Small intestine (tissue), 7 donors: ENCODE measurements at regions not wholly inside any gene's neighbourhood (a gene's known extent, or its start where the extent isn't known, plus 50 kb on each side); places are given as distances from the start of the nearest gene placed in this dataset.

ENCODE experiments used
- DNase-seq, 2 donors: peaks; one replicate each; pipeline versions ENCODE4 v3.0.0 to v3.0.0-alpha.2; 2013
- FAIRE-seq: peaks from 2 replicates; lab custom pipeline; 2012; peaks lifted over from hg19 to GRCh38; lab: Jason Lieb, UNC
- H3K27ac ChIP-seq, 3 donors: one replicate each; pipeline ENCODE4 v1.5.1; 2013; ENCODE audit warnings: low read length in 2 of 3, mild to moderate bottlenecking in 2 of 3, control low read depth in 1 of 3, inconsistent platforms in 1 of 3, low read depth in 1 of 3, moderate library complexity in 1 of 3
- H3K27me3 ChIP-seq, 3 donors: one replicate each; pipeline ENCODE4 v1.6.1; 2013; ENCODE audit warnings: low read length in 3 of 3, inconsistent platforms in 1 of 3; ENCODE audit not compliant: control insufficient read depth in 3 of 3, insufficient read depth in 3 of 3
- H3K36me3 ChIP-seq, 3 donors: one replicate each; pipeline ENCODE4 v1.6.1; 2013; ENCODE audit warnings: low read length in 3 of 3, inconsistent platforms in 1 of 3, low read depth in 1 of 3, mild to moderate bottlenecking in 1 of 3, moderate library complexity in 1 of 3; ENCODE audit not compliant: control insufficient read depth in 3 of 3, insufficient read depth in 2 of 3
- H3K4me1 ChIP-seq, 3 donors: one replicate each; pipeline ENCODE4 v1.6.1; 2013; ENCODE audit warnings: low read length in 2 of 3, inconsistent platforms in 1 of 3, low read depth in 1 of 3, mild to moderate bottlenecking in 1 of 3, moderate library complexity in 1 of 3; ENCODE audit not compliant: control insufficient read depth in 3 of 3, insufficient read depth in 2 of 3
- H3K4me3 ChIP-seq, 3 donors: one replicate each; pipeline ENCODE4 v1.5.1; 2013; ENCODE audit warnings: low read length in 3 of 3, control low read depth in 1 of 3, inconsistent platforms in 1 of 3, low read depth in 1 of 3, mild to moderate bottlenecking in 1 of 3, moderate library complexity in 1 of 3
- H3K9me3 ChIP-seq, 2 donors: one replicate each; pipeline ENCODE4 v1.6.1; 2013; ENCODE audit warnings: low read depth in 1 of 2, low read length in 1 of 2; ENCODE audit not compliant: control insufficient read depth in 2 of 2, insufficient read depth in 1 of 2
- WGBS, 3 donors: extraction: QIAGEN DNeasy Blood & Tissue Kit; methylation state at CpG; one replicate each; pipeline ENCODE4 v1.1.7; 2013; 5-methylcytosine and 5-hydroxymethylcytosine counted together
- donor health status: healthy with polysubstance abuse.
- donor health status: control.
- donor health status: control.
- donor health status: Bipolar disorder and iron deficiency.
- donor health status: healthy.

- H3K27ac ChIP-seq: no peak overlapping the region
- H3K4me3 ChIP-seq: no peak overlapping the region
- DNase-seq: no peak
- no peaks in the 10 kb centered on the region for H3K36me3 ChIP-seq
- 46 to 74% (median 48%) methylated on average over 3 of the region's 3 CpGs for WGBS, 3 donors
- no peaks in the 10 kb centered on the region for H3K27me3 ChIP-seq
- no peaks in the 10 kb centered on the region for H3K4me1 ChIP-seq
- peaks cover 0 to 7% of the 10 kb centered on the region in 2 donors for H3K9me3 ChIP-seq
- no peak for FAIRE-seq
These were observed 748.7 kb downstream of the QKI start for GRCh38 chr6:164163239-164163638.

DNA sequence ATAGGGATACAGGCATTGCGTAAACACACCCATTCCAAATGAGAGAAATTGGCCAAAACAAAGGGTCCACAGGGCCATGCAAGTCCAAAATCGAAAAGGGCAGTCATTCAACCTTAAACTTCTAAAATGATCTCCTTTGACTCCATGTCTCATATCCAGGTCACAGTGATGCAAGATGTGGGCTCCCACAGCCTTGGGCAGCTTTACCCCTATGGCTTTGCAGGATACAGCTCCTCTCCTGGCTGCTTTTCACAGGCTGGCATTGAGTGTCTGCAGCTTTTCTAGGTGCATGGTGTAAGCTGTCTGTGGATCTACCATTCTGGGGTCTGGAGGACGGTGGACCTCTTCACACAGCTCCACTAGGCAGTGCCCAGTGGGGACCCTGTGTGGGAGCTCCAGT is 744.5 kb downstream of the QKI start:
- Histone ChIP-seq H3K27me3 (no peaks in the 10 kb centered on the region), H3K4me3 (no peak overlapping the region), H3K36me3 (no peaks in the 10 kb centered on the region), H3K4me1 (no peaks in the 10 kb centered on the region), H3K27ac (no peak overlapping the region), H3K9me3 (peaks cover 0 to 7% of the 10 kb centered on the region in 2 donors)
- 60 to 80% (median 65%) methylated on average over 3 of the region's 3 CpGs for WGBS, 3 donors
- DNase-seq (no peak), FAIRE-seq (no peak)

GRCh38 chr6:164154588-164154987 is 740.1 kb downstream of the QKI start:
- H3K27me3 ChIP-seq: no peaks in the 10 kb centered on the region
- peaks cover 1 to 6% of the 10 kb centered on the region in 2 donors for H3K9me3 ChIP-seq
- no peak overlapping the region for H3K27ac ChIP-seq
- no peaks in the 10 kb centered on the region for H3K36me3 ChIP-seq
- H3K4me1 ChIP-seq: no peaks in the 10 kb centered on the region
- 58 to 80% (median 78%) methylated on average over 1 of the region's 1 CpG for WGBS, 3 donors
- DNase-seq (no peak), FAIRE-seq (no peak)
- no peak overlapping the region for H3K4me3 ChIP-seq

DNA sequence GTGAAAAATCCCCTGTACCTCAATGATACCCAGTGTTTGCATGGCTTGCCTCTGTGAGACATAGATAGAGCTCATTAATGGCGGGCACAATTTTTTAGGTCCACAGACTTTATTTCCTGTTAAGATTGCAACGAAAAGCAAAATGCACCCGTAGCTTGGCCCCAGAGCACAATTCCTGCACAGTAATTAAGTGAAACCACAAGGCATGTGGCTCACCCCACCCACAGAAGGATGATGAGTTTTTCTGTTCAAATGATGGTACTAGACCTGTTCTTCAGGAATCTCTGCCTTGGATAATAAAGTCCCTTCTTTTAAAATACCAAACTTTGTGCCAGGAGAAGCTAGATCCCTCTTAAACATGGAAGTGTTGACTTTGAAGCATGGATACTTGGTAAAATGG is 738.1 kb downstream of the QKI start:
- no peak overlapping the region for H3K4me3 ChIP-seq
- no peak overlapping the region for H3K27ac ChIP-seq
- no peak for FAIRE-seq
- peaks cover 0 to 3% of the 10 kb centered on the region in 2 donors for H3K9me3 ChIP-seq
- no peak for DNase-seq
- 69 to 75% (median 75%) methylated on average over 3 of the region's 3 CpGs for WGBS, 3 donors
- no peaks in the 10 kb centered on the region for H3K27me3 ChIP-seq
- no peaks in the 10 kb centered on the region for H3K4me1 ChIP-seq
- H3K36me3 ChIP-seq: no peaks in the 10 kb centered on the region

DNA sequence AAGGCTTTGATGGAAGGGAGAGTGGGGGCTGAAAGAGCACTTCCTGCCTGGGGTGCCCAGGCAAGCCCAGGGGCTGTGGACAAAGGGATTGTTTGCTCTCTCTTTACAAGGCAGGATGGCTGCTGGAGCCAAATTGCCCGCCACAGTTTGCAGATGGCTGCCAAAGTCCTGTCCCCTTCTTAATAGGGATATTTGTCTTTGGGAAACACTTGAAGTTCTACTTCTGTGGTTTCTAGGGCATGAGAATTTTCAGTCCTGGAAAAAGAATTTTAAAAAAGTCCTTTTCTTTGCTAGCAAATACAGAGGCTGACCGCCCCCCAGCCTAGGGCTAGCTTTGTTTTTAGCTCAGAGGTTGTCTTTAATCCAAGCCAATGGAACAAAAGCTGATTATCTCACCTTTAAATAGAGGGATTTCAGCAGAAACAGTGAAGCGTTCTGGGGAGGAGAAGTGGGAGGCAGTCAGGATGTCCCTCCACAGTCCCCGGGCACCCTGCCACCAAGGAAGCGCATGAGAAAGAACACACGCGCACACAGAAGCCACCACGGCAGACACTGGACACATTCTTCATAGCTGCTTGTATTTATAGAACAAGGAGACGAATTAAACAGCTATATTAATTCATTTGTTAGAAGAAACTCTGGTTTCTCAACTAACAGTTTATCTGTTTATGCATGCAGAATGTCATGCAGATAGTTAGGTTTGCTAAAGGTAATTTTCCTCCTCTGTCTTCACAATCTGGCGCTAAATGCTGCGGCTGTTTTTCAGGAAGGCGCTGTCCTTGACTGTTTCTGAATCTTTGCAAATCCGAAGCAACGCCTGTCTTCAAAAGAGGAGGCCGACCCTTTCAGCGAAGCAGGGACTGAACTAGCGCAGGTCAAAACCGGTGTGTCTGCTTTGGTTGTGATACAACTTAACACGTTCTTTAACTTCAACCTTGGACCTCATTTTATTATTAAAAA is 736.9 kb downstream of the QKI start:
- Histone ChIP-seq H3K27me3 (no peaks in the 10 kb centered on the region), H3K27ac (no peak overlapping the region), H3K4me3 (no peak overlapping the region), H3K4me1 (no peaks in the 10 kb centered on the region), H3K9me3 (peaks cover 0 to 3% of the 10 kb centered on the region in 2 donors), H3K36me3 (no peaks in the 10 kb centered on the region)
- FAIRE-seq: no peak
- DNase-seq: no peak
- WGBS, 3 donors: 70 to 81% (median 81%) methylated on average over 19 of the region's 19 CpGs

GRCh38 chr6:164150232-164150631 is 735.7 kb downstream of the QKI start:
- Histone ChIP-seq H3K9me3 (peaks cover 0 to 3% of the 10 kb centered on the region in 2 donors), H3K27me3 (no peaks in the 10 kb centered on the region), H3K36me3 (no peaks in the 10 kb centered on the region), H3K4me1 (no peaks in the 10 kb centered on the region), H3K4me3 (no peak overlapping the region), H3K27ac (no peak overlapping the region)
- no peak for FAIRE-seq
- no peak for DNase-seq
- WGBS, 3 donors: 86 to 91% (median 90%) methylated on average over 8 of the region's 8 CpGs

- H3K27me3 ChIP-seq: no peaks in the 10 kb centered on the region
- peaks cover 2 to 3% of the 10 kb centered on the region in 2 donors for H3K9me3 ChIP-seq
- H3K4me1 ChIP-seq: no peaks in the 10 kb centered on the region
- WGBS, 3 donors: 70 to 83% (median 76%) methylated on average over 1 of the region's 1 CpG
- H3K4me3 ChIP-seq: no peak overlapping the region
- H3K36me3 ChIP-seq: no peaks in the 10 kb centered on the region
- no peak overlapping the region for H3K27ac ChIP-seq
- DNase-seq (no peak), FAIRE-seq (no peak)
These were observed 734.3 kb downstream of the QKI start for GRCh38 chr6:164148788-164149187.

- no peak for FAIRE-seq
- Histone ChIP-seq H3K4me3 (no peak overlapping the region), H3K27me3 (no peaks in the 10 kb centered on the region), H3K9me3 (peaks cover 1 to 2% of the 10 kb centered on the region in 2 donors), H3K36me3 (no peaks in the 10 kb centered on the region), H3K4me1 (no peaks in the 10 kb centered on the region), H3K27ac (no peak overlapping the region)
- 79 to 84% (median 80%) methylated on average over 13 of the region's 13 CpGs for WGBS, 3 donors
- no peak for DNase-seq
These were observed 729.8 kb downstream of the QKI start for GRCh38 chr6:164144316-164144715.
